ENCODE measurements at regions not wholly inside any gene's neighbourhood (a gene's known extent, or its start where the extent isn't known, plus 50 kb on each side); places are given as distances from the start of the nearest gene placed in this dataset.

DNA sequence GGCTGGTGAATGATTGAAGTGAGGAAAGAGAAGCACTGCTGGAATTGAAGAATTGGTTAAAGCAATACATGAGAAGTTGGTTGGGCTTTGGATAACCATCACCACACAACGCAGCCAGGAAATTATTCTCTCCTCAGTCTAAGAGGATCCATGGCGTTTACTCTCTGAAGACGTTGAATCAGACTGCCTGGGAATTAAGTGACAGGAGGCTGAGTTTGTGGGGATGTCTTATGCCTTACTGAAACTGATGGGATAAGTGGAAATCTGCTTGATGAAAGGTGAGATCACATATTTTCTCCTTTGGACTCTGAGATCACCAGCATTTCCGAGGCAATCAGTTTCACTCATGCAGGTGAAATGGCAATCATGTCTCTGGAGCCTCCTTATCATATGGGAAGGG lies 456.1 kb upstream of the GBE1 start:
- TF ChIP-seq POLR2A (IDR thresholded peaks at IDR 0.05) = no peak
- TF ChIP-seq, protein P1, sequence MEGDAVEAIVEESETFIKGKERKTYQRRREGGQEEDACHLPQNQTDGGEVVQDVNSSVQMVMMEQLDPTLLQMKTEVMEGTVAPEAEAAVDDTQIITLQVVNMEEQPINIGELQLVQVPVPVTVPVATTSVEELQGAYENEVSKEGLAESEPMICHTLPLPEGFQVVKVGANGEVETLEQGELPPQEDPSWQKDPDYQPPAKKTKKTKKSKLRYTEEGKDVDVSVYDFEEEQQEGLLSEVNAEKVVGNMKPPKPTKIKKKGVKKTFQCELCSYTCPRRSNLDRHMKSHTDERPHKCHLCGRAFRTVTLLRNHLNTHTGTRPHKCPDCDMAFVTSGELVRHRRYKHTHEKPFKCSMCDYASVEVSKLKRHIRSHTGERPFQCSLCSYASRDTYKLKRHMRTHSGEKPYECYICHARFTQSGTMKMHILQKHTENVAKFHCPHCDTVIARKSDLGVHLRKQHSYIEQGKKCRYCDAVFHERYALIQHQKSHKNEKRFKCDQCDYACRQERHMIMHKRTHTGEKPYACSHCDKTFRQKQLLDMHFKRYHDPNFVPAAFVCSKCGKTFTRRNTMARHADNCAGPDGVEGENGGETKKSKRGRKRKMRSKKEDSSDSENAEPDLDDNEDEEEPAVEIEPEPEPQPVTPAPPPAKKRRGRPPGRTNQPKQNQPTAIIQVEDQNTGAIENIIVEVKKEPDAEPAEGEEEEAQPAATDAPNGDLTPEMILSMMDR (IDR thresholded peaks at IDR 0.05) = no peak
